CD4-positive, alpha-beta T cell treated with Interleukin-6 for 4 hours (primary cell): ENCODE measurements at regions not wholly inside any gene's neighbourhood (a gene's known extent, or its start where the extent isn't known, plus 50 kb on each side); places are given as distances from the start of the nearest gene placed in this dataset.
"Not testable (repeated sequence)": the region's sequence is repeated elsewhere in the genome, so short reads cannot be mapped to it uniquely, and the experiment has no call there.

Source experiments
- DNase-seq: peaks from one replicate; pipeline ENCODE4 v3.0.0-alpha.2; 2020; ENCODE audit warnings: mixed read lengths

DNA sequence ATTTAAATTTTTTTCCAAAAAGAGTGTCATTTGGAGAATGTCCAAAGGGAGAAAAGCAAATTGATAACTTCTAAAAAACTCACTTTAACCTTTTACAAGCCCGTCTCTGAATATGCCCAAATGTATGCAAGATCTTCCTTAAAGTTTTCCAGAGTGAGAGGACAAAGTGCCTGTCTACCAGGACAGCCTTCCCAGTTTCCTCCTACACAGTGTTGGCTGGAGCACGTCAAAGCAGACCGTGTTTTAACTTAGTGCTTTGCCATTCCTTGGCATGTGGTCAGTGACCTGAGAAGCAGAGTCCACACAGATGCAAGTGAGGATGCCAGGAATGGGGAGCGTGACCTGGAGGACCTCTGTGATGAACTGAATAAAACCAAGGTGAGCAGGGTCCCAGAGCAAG is 245.7 kb downstream of the FAM43A start:
- no peak for DNase-seq

GRCh38 chr3:194931865-194932264 is 246.2 kb downstream of the FAM43A start:
- DNase-seq = no peak

DNA sequence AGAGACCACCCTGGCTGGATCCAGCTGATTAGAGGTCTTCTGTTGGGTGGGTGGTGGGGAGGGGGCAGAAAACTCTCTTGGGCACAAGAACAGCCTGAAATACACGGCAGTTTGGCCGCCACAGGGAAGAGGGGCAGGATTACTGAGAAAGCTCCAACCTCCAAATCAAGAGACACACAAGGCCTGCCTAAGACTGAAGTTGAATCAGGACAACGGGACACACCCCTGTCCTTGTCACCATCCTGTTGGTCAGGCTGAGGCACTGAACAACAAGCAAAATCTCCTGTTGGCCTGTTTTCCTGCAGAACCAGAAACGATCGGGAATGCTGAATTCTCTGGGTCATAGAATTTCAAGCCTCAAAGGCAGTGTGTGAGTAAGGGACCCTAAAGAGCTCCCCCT is 247.8 kb downstream of the FAM43A start:
- DNase-seq = no peak

DNA sequence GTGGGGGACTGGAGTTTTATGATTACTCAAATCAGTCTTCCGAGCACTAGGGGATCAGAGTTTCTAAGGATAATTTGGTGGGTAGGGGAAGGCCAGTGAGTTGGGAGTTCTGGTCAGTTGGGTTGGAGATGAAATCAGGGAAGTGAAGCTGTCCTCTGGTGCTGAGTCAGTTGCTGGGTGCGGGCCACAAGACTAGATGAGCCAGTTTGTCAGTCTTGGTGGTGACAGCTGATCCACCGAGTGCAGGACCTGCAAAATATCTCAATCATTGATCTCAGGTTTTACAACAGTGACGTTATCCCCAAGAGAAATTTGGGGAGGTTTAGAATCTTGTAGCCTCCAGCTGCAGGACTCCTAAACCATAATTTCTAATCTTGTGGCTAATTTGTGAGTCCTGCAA is 249.4 kb downstream of the FAM43A start:
- DNase-seq = no peak

GRCh38 chr3:194935632-194936470 is 250.2 kb downstream of the FAM43A start:
- no peak for DNase-seq

DNA sequence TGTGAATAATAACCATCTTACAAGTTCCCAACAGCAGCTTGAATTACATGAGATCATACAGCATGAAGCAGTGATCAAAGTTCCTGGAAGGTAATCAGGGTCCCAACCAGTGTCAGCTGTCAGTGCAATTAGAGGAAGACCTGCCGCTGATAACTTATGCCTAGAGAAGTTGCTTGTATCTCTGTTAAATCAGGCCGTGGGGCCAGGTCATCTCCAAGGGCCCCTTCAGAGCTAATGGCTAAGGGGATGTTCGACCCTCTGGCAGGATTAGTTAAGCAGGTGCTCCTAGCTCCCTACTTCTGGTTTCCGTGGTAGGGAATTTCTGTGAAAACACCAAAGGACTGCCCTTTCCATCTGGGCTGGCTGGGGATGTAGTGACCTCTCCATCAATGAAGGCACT is 251.0 kb downstream of the FAM43A start:
- DNase-seq = no peak

- DNase-seq = no peak
Observed at GRCh38 chr3:194937144-194937543, 251.5 kb downstream of the FAM43A start.

GRCh38 chr3:194937882-194938321 is 252.2 kb downstream of the FAM43A start:
- DNase-seq = no peak

- DNase-seq = no peak
Observed at GRCh38 chr3:194938845-194939531, 253.3 kb downstream of the FAM43A start.

DNA sequence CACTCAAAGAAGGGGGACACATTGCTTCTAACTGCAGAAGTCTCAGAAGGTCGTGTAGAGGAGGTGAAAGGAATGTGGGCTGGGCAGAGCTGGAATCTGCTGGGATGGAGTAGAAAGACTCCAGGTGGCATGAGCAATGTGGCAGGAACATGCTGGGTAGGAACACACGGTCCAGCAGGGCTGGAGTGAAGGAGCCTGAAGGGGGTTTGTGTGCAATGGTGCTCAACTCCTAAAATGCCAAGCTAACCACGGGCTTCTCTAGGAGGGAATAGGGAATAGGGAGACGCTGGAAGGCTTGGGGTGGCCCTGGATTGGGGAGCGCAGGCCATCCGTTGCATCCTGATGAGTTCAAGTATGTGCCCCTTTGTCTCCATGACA is 253.8 kb downstream of the FAM43A start:
- no peak for DNase-seq

GRCh38 chr3:194939949-194940770 is 254.5 kb downstream of the FAM43A start:
- no peak for DNase-seq

- no peak for DNase-seq
Observed at GRCh38 chr3:194941360-194941955, 255.8 kb downstream of the FAM43A start.

DNA sequence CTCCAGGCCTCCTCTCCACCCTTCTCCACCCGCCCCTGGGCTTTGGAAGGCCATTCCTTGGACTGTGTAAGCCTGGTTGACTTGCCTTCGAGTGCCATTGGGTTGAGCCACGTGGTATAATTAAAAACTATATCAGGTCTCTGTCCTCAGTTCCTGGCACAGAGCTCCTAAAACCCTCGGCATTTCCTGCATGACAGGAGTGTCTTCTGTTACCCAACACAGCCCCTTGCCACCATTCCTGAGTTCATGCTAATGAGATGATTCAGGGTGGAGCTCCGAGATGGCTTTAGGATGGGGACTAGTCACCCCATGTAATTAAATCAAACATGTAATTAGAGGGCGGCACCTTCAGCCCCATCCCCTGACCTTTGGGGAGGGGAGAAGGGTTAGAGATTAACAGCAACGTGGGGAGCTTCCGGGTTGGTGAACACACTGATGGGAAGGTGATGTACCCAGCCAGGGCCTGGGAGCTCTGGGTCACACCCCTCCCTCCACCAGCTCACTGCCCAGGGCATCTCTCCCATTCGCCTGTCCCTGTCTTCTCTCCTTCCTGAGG is 256.4 kb downstream of the FAM43A start:
- no peak for DNase-seq

DNA sequence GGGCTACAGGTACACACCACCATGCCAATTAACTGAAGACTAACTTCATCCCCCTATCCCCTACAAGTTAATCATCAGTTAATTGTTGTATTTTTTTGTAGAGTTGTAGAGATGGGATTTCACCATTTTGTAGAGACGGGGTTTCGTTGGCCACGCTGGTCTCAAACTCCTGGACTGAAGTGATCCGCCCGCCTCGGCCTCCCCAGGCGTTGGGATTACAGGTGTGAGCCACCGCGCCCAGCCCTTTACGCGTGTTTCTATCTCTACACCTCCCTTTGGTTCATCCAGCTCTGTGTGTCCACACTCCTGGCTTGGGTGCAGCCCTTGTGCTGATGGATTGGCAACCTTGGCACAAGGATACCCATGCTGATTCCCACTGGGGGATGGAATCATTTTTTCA is 258.8 kb downstream of the FAM43A start:
- no peak for DNase-seq

- no peak for DNase-seq
Observed at GRCh38 chr3:194945508-194945907, 259.8 kb downstream of the FAM43A start.

DNA sequence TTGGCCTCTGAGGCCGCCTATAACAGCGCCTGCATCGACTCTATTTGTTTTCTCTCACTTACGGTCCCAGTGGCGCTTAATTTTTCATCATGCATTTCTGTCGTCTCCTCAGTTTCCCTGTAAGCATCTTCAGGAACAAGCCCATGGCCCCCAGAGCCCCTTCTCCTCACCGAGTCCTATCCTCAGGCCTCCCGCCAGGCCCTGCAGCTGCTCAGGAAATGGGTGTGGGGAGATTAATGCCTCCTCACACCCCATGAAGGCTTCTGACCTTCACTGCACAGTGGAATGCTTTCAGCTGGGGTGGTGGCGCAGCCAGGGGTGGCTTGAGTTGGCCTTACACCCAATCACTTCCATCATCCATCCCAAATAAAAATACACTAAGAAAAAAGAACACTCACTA is 260.4 kb downstream of the FAM43A start:
- DNase-seq = no peak

DNA sequence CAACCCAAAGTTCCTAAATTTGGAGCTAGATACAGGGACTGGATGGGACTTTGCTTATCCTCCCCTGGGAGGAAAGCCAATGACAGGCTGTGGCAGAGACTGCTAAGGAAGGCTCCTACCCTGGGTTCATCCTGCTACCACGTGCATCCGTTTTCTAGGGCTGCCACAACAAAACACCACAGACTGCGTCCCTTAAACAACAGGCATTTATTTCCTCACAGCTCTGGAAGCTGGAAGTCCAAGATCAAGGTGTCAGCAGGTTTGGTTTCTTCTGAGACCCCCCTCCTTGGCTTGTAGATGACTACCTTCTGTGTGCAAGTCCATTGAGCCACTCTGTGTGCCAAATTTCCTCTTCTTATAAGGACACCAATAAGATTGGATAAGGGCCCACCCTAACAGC is 263.9 kb downstream of the FAM43A start:
- DNase-seq = no peak

DNA sequence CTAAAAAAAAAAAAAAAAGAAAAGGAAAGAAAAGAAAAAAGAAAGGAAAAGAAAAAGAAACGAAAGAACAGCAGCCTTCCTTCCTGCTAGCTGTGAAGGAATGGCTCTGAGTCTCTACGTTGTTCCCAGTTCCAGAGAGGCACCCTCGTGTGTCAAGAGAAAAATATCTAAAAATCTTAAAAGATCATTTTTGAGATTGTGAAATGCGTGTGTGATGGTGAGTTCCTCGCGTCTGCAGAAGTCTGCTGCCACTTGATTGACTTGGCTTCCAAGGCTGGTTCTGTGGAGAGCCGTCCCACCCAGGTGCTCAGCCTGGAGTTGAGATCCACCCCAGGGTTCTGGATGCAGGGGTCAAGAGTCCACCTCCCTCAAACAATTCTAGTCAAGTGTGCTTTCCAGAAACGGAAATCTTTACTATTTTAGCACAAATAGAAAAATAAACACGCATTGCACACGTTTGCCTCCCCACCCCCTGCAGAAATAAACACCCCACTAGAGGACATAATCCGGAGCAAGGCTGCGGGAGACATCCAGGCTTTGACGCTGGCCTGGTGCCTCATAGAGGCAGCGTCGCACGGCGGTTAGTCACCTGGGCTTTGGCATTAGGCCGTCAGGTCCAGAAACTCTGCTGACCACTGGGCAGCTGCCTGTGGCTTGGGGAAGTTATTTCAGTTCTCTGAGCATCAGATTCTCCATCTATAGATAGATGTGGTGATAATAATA is 265.4 kb downstream of the FAM43A start:
- DNase-seq = no peak

GRCh38 chr3:194951629-194951920 is 265.9 kb downstream of the FAM43A start:
- DNase-seq = not testable (repeated sequence)

DNA sequence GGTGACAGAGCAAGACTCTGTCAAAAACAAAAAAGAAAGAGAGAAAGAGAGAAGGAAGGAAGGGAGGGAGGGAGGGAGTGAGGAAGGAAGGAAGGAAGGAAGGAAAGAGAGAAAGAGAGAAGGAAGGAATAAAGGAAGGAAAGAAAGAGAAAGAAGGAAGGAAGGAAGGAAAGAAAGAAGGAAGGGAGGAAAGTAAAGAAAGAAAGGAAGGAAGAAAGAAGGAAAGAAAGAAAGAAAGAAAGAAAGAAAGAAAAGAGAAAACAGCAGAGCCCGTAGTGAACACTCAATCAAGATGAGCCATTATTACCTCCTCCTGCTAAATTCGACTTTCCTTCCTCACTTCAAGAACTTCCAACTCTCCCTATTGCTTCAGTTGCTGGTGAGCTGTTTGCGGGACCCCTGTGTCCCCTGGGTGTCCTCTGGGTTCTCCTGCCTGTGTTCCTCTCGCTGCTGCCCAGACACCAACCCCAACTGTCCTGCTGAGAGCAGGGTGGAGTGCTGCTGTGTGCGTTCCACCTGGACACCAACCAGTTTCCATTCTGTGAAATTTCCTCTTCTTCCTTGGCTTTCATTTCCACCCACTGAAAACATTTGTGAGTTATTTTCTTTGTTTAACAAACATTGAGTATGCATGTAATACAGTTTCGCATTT is 266.4 kb downstream of the FAM43A start:
- DNase-seq = no peak

DNA sequence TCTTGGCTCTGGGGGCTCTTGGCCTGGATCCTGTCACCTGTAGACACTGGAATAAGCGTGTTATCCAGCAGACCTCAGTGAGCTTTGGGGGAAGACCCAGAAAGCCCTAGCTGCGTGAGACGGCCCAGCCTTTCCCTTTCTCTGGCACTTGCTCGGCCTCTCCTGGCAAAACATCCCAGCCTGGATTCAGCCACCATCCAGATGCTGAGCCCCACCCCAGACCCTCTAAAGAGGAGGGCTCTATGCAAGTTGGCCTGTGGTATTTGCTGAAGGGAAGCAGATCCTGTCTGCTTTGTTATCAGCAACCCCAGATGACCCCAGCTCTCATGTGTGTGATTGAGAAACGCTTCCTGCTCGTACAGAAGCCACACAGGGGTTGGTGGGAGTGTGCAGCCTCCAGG is 267.2 kb downstream of the FAM43A start:
- no peak for DNase-seq

DNA sequence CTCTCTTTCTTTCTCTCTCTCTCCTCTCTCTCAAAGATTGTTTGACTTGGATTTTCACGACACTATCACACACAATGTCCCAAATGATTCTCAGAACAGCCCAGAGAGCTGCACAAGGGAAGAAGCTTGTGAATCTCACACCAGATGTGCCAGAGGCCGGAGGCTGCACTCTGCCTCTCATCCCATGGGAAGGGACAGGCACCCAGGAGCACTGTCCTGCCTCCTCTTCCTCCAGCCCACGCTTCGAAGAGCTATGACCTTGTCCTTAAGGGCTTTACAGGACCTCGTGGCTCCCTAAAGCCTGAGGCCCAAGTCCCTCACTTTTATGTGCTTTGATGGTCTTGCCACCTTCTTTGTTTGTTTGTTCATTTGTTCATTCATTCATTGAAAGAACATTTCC is 267.6 kb downstream of the FAM43A start:
- DNase-seq = no peak
